Keratinocyte (primary cell): ENCODE measurements at regions not wholly inside any gene's neighbourhood (a gene's known extent, or its start where the extent isn't known, plus 50 kb on each side); places are given as distances from the start of the nearest gene placed in this dataset.

Experiments used
- DNase-seq: peaks from one replicate; pipeline ENCODE4 v3.0.0-alpha.2; 2011; ENCODE audit warnings: low read depth, missing footprints, low spot score
- FAIRE-seq: peaks from 2 replicates; lab custom pipeline; 2011; peaks lifted over from hg19 to GRCh38; lab: Jason Lieb, UNC
- H2AFZ ChIP-seq: 2 replicates; pipeline ENCODE4 v1.6.0; 2012; ENCODE audit warnings: low read length, control low read depth, inconsistent platforms; ENCODE audit not compliant: control insufficient read depth
- H3K27ac ChIP-seq: 2 replicates; pipeline ENCODE4 v1.5.1; 2011; ENCODE audit warnings: low read length; ENCODE audit not compliant: control insufficient read depth, insufficient read depth
- H3K27me3 ChIP-seq: 3 replicates; pipeline ENCODE4 v1.6.0; 2011; ENCODE audit warnings: low read length; ENCODE audit not compliant: control insufficient read depth, insufficient read depth; ENCODE audit errors: extremely low read depth
- H3K36me3 ChIP-seq, 2 experiments: 2 replicates in 1 of 2; 3 replicates in 1 of 2; pipeline ENCODE4 v1.5.1; 2011; ENCODE audit warnings: low read length in 2 of 2, mild to moderate bottlenecking in 1 of 2; ENCODE audit not compliant: control insufficient read depth in 2 of 2, insufficient read depth in 2 of 2; ENCODE audit errors: extremely low read depth in 1 of 2
- H3K4me1 ChIP-seq: 3 replicates; pipeline ENCODE4 v1.5.1; 2011; ENCODE audit warnings: low read length; ENCODE audit not compliant: control insufficient read depth, insufficient read depth; ENCODE audit errors: extremely low read depth
- H3K4me2 ChIP-seq: 3 replicates; pipeline ENCODE4 v1.6.0; 2011; ENCODE audit warnings: low read depth, low read length; ENCODE audit not compliant: control insufficient read depth, insufficient read depth; ENCODE audit errors: extremely low read depth
- H3K4me3 ChIP-seq, 3 experiments: fragments of 200-600 bp in 1 of 3; sonication (generic) in 1 of 3; 2 replicates in 2 of 3; 3 replicates in 1 of 3; pipeline ENCODE4 v1.5.1; 2011 to 2016; ENCODE audit warnings: low read length in 3 of 3, mild to moderate bottlenecking in 3 of 3, control low read depth in 2 of 3, inconsistent platforms in 1 of 3, low read depth in 1 of 3, mixed read lengths in 1 of 3, mixed run types in 1 of 3, moderate library complexity in 1 of 3; ENCODE audit not compliant: control insufficient read depth in 2 of 3, insufficient read depth in 2 of 3; ENCODE audit errors: extremely low read depth in 1 of 3
- H3K79me2 ChIP-seq: 2 replicates; pipeline ENCODE4 v1.6.0; 2012; ENCODE audit warnings: low read length; ENCODE audit not compliant: control insufficient read depth, insufficient read depth
- H3K9ac ChIP-seq: 3 replicates; pipeline ENCODE4 v1.6.0; 2011; ENCODE audit warnings: low read length; ENCODE audit not compliant: control insufficient read depth, insufficient read depth; ENCODE audit errors: extremely low read depth
- H3K9me1 ChIP-seq: 3 replicates; pipeline ENCODE4 v1.6.0; 2011; ENCODE audit warnings: low read length; ENCODE audit not compliant: control insufficient read depth, insufficient read depth; ENCODE audit errors: extremely low read depth
- H3K9me3 ChIP-seq: 2 replicates; pipeline ENCODE4 v1.5.1; 2012; ENCODE audit warnings: low read depth, low read length; ENCODE audit not compliant: control insufficient read depth
- H4K20me1 ChIP-seq: 3 replicates; pipeline ENCODE4 v1.6.0; 2011; ENCODE audit warnings: low read length; ENCODE audit not compliant: control insufficient read depth, insufficient read depth; ENCODE audit errors: extremely low read depth
- EZH2 ChIP-seq: IDR thresholded peaks from one replicate; pipeline ENCODE4 v1.6.1; 2012; ENCODE audit warnings: inconsistent platforms, mild to moderate bottlenecking, low read length, moderate library complexity
- dilution Hi-C: fragments of 300-500 bp; cut with MboI; formaldehyde crosslinking; loops from one replicate; pipeline ENCODE4 v1.7.0; 2020; ENCODE audit warnings: low sequenced_read_pairs; ENCODE audit not compliant: extremely low pct_ligation_motif_present
- TF ChIP-seq, protein P1 (sequence below), 3 experiments: IDR thresholded peaks in 1 of 3; conservative IDR thresholded peaks in 1 of 3; optimal IDR thresholded peaks in 1 of 3; 2 replicates in 2 of 3; 3 replicates in 1 of 3; pipeline versions ENCODE3 to v1.5.1; 2011; ENCODE audit warnings: low read length in 3 of 3, mild to moderate bottlenecking in 3 of 3, moderate library complexity in 2 of 3, control low read depth in 1 of 3, inconsistent platforms in 1 of 3; ENCODE audit not compliant: insufficient read depth in 2 of 3; ENCODE audit errors: extremely low read depth in 1 of 3

DNA sequence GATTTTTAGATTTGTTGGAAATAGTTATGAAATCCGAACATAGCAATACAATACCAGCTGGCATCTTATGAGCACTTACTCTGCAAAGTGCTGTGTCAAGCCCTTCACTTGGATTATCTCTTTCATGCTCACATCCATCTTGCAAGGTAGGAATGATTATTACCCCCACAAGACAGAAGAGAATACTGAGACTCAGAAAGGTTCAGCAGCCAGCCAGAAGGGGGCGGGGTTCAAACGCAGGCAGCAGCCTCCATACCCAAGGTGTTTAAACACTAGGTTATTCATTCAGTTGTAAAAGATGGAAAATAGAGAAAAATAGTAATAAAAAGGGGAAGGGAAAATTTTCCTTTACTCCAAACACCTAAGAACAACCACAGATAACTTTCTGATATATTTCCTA lies 158.5 kb downstream of the CCDC34 start:
- H3K36me3 ChIP-seq: no peaks in the 10 kb centered on the region
- no peak overlapping the region for H2AFZ ChIP-seq
- H3K27ac ChIP-seq: no peak overlapping the region
- TF ChIP-seq EZH2: no peak
- TF ChIP-seq, protein P1, sequence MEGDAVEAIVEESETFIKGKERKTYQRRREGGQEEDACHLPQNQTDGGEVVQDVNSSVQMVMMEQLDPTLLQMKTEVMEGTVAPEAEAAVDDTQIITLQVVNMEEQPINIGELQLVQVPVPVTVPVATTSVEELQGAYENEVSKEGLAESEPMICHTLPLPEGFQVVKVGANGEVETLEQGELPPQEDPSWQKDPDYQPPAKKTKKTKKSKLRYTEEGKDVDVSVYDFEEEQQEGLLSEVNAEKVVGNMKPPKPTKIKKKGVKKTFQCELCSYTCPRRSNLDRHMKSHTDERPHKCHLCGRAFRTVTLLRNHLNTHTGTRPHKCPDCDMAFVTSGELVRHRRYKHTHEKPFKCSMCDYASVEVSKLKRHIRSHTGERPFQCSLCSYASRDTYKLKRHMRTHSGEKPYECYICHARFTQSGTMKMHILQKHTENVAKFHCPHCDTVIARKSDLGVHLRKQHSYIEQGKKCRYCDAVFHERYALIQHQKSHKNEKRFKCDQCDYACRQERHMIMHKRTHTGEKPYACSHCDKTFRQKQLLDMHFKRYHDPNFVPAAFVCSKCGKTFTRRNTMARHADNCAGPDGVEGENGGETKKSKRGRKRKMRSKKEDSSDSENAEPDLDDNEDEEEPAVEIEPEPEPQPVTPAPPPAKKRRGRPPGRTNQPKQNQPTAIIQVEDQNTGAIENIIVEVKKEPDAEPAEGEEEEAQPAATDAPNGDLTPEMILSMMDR (optimal IDR thresholded peaks at IDR 0.05 in 1 of 3, IDR thresholded peaks at IDR 0.05 in 1 of 3, conservative IDR thresholded peaks at IDR 0.05 in 1 of 3; ENCODE audit: extremely low read depth in 1 of 3, insufficient read depth in 2 of 3, low read length in 3 of 3): peak; percentile 48 to 71 (median 58)
- FAIRE-seq: no peak
- no peaks in the 10 kb centered on the region for H3K79me2 ChIP-seq
- DNase-seq: no peak
- H3K27me3 ChIP-seq: no peaks in the 10 kb centered on the region
- H3K9ac ChIP-seq: no peak overlapping the region
- no peaks in the 10 kb centered on the region for H4K20me1 ChIP-seq
- H3K4me1 ChIP-seq: peaks cover 21% of the 10 kb centered on the region
- no peak overlapping the region for H3K4me3 ChIP-seq
- dilution Hi-C loops: no loop called here
- no peak overlapping the region for H3K4me2 ChIP-seq
- H3K9me1 ChIP-seq: no peaks in the 10 kb centered on the region
- no peaks in the 10 kb centered on the region for H3K9me3 ChIP-seq

DNA sequence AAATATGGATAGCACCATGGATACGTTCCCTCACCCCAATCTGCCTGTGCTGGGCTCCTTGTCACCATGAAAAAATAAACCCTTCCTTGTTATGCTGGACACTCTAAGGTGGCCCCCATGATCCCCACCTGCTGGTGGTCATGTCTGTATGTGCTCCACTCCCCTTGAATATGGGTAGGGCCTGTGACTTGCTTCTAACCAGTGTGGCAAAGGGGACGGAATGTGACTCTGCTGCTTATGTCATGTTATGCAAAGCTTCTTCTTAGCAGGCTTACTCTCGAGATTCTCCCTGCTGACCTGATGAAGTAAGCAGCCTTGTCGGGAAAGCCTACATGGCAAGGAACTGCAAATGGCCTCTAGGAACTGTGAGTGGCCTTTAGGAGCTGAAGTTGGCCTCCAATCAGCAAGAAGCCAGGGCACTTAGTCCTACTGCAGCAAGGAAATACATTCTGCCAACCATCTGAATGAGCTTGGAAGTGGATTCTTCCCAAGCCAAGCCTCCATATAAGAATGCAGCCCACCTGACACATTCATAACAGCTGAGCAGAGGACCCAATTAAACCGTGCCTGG lies 159.9 kb downstream of the CCDC34 start:
- H3K9me3 ChIP-seq: no peaks in the 10 kb centered on the region
- H3K4me1 ChIP-seq: peaks cover 13% of the 10 kb centered on the region
- H3K36me3 ChIP-seq: no peaks in the 10 kb centered on the region
- no peak for DNase-seq
- TF ChIP-seq EZH2: no peak
- TF ChIP-seq, protein P1 (optimal IDR thresholded peaks at IDR 0.05 in 1 of 3, IDR thresholded peaks at IDR 0.05 in 1 of 3, conservative IDR thresholded peaks at IDR 0.05 in 1 of 3; ENCODE audit: extremely low read depth in 1 of 3, insufficient read depth in 2 of 3, low read length in 3 of 3): no peak
- no peak overlapping the region for H3K9ac ChIP-seq
- FAIRE-seq: no peak
- no peak overlapping the region for H3K4me2 ChIP-seq
- H3K79me2 ChIP-seq: no peaks in the 10 kb centered on the region
- H4K20me1 ChIP-seq: no peaks in the 10 kb centered on the region
- dilution Hi-C loops: no loop called here
- H3K4me3 ChIP-seq: no peak overlapping the region
- no peak overlapping the region for H2AFZ ChIP-seq
- no peaks in the 10 kb centered on the region for H3K9me1 ChIP-seq
- H3K27me3 ChIP-seq: no peaks in the 10 kb centered on the region
- H3K27ac ChIP-seq: no peak overlapping the region
